NCI-H226 (cell line): ENCODE measurements at regions not wholly inside any gene's neighbourhood (a gene's known extent, or its start where the extent isn't known, plus 50 kb on each side); places are given as distances from the start of the nearest gene placed in this dataset.

Experiments used
- DNase-seq: peaks from one replicate; pipeline ENCODE4 v3.0.0-alpha.2; 2015

DNA sequence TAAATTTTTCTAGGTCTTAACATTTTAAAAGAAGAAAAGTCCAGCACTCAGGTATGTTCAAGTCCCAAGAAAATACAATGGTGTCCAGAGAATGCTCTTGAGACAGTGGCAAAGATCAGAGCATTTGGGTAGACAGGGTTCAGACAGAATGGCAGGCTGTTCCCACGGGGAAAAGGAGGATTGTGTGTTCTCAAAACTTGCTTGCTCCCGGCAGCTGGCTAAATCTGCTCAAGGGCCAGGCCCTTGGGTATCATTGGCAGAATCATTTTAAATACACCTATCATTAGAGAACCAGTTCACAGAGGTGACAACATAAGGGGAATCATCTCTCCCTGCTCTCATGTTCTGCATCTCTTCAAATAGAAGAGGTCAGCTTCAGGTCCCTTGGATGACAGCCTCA is 456.3 kb downstream of the DTHD1 start:
- no peak for DNase-seq

DNA sequence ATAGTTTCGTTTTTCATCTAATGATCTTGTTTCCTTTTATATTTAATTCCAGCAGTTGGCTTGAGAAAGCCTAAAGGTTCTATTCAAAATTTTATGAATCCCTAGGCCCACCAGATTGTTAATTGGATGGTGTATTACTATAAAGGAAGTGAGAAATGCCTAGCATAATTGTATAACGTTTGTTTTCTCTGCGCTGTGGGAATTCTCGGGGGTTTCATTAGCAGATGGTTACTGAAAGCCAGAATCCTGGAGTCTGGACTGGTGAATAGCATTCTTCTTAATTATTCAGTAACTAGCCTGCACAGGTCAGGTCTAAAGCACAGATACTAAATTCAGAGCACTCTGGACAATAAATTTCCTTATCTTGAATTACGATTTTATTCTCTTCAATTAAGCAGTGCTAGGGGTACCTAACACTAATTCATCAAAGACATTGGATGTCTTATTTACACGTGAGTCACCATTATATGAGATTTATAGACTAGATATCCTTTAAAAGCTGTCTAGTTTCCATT is 459.4 kb downstream of the DTHD1 start:
- no peak for DNase-seq

DNA sequence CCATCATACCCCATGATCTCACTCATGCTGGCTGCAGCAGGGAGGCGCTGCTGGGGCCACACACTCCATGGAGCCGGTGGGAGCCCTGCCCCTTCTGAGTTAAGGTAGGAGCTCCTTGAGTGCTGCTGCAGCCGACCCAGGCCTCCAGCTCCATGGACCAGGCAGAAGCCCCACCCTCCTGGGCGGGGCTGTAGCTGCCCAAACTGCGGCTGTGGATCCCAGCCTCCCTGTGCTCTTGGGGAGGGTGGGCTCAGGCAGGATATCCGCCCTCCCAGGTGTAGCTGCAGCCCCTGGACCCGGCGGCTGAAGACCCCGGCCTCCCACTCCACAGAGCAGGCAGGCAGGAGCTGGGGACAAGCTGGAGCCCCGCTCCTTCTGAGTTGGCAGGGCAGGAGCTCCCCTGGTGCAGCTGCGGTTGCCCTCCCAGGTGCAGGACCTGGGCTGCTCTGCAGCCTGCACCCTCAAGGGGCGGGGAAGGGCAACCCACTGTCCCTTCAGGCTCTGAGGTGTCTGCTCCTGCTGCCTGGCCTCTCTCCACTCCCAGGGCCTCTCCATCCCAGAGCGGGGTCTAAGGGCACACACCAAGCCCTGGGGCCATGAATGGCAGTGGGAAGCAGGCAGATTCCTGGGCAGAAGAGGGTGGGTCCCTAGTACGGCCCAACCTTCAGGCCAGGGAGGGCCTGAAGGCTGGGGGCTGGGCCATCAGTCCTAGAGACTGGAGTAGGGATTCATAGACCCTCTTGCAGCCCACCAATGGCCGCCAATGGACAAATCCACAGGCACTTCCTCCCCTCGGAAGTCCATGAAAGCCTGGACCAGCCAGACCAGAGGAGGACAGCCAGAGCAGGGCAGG is 466.1 kb downstream of the DTHD1 start:
- DNase-seq = no peak

DNA sequence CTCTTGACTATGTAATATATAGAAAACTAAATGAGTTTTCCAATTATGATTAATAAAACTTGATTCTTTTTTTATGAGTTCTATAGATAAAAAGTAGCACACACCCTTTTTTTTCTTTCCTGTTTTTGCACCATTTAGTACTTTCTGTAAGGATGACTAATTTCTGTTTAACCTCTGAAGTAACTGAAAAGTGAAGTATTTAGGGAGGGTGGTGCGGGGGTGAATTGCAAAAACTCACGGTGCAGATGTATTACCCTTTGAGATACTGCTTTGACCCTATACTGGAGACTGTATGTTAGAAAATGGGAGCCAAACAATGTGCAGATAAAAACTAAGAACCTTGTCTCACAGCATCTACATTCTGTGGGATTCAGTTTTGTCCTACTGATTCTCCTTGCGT is 471.6 kb downstream of the DTHD1 start:
- DNase-seq = no peak

DNA sequence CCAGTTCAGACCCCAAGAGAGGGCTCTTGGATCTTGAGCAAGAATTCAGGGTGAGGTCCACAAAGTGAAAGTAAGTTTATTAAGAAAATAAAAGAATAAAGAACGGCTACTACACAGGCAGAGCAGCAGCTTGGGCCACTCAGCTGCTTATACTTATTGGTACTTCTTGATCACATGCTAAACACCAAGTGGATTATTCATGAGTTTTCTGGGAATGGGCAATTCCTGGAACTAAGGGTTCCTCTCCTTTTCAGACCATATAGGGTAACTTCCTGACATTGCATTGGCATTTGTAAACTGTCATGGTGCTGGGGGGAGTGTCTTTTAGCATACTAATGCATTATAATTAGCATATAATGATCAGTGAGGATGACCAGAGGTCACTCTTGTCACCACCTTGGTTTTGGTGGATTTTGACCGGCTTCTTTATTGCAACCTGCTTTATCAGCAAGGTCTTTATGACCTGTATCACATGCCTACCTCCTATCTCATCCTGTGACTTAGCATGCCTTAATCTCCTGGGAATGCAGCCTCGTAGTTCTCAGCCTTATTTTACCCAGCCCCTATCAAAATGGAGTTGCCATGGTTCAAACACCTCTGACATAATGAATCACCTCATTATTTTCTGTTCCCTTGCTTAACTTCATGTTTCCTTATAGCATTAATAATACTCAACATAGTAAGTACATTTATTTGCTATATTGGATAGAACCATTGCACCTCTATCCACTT is 476.3 kb downstream of the DTHD1 start:
- DNase-seq = peak; percentile 20

DNA sequence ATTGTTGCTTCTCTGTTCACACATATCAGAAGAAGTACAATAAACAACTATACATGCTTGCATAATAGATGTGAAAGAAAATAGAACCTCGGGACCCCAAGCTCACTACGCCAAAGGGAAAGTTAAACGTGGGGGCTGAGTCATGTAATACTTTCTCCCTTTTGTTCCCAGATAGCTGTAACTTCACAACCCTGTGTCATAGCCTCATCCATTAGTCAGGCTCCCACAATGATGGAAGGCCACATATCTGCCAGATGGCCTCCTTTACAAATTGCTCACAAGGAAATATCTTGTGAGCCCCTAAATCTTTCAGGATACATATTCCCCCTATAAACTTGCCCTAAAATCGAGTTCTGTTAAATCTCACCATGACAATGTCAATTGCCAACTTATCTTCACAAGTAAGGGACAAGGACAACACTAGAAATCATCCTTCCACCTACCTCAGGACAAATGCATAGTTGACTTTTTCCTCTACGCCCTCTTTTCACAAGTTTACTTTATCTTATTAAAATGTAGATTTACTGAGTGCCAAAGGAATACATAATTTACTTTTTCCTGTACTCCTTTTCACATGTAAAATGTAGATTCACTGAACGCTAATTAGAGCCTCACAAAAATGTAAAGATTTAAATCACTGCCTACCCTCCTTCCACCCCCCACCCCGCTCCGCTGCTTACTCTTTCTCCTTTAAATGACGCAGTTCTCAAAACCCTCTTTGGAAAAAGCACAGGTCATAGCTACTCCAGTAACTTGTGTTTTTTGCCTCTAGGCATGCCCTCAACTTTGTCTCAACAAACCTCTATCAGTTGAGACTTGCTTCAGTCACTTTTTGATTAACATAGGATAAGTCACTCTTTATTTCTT is 477.1 kb downstream of the DTHD1 start:
- DNase-seq = no peak

DNA sequence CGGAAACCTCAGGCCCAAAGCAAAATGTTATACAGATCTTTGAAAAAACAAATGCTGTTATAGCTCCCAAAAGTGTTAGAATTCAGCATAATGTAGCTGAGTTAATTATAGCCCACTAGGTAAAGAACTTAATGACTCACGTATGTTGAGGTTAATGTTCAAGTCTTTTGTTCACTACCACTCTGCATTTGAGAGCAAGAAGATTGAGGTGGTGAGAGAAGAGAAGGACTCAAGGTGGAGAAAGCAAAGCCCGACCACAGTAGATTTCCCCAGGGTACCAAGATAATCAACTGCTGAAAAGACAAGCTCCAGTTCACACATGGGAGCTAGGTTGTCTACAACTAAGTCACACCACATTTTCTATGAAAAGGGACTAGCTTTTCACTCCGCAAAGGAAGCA is 480.2 kb downstream of the DTHD1 start:
- no peak for DNase-seq

DNA sequence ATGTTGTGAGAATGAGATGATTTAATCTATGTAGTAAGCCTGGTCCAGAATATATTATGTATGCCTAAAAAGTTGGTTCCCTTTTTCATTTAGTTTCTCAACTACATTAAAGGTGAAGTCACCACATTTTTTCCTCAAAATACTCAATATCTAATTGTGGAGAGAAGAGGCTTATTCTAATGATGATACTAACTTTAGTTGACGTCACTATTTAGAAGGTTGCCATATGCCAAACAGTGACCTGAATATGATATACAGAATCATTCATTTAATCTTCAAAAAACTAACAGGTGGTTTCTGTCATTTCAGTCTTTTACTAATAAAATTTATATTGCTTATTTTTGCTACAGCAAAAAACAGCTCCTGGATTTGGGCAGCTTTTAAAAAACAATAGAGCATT is 480.7 kb upstream of the NWD2 start:
- no peak for DNase-seq

DNA sequence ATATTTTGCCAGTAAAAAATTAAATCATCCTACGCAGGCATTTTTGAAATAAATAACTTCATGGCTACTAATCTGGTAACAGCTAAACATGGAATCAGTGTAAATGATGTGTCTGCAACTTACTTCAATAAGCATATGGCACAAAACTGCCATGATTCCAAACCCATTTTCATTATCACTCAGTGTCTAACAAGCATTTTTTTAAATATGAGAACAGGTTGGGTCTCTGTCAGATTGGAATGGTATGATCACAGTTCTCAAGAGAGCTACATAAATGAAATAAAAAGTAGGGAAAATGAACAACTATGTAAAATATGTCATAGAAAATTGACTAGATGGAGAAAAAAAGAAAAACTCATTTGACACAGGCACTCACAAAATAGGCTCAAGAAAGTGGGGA is 476.9 kb upstream of the NWD2 start:
- DNase-seq = no peak

DNA sequence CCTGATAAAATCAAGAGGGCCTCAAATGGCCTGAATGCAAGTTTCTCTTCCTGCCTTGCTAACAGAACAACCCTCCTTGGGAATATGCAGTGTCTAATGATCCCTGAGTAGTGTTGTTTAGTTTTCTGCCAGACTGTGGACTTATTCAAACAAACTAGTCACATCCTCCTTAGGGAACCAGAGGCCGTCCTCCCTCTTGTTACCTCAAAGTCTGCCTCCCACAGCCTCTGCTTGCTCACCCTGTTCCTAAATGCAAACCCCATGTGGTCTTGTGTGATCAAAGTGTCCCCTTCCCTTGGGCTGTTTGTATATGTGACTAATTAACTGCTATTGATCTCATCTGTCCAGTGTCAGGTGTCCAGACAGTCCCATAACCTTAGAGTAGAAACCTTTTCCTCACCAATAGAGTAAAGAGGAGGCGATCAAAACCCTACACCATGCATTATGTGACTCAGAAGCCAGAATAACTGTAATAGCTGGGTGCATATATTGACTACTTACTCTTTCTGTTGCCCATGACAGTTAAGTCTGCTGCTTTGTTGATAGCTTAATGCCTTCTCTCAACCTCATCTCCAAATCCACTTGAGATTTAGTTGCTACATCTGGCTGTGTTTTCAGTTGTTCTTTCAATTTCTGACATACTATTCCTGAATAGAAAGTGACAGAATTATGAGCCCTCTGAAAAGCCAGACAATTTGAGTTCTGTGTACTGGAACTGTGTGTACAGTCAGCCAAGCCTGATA is 473.0 kb upstream of the NWD2 start:
- DNase-seq = no peak

DNA sequence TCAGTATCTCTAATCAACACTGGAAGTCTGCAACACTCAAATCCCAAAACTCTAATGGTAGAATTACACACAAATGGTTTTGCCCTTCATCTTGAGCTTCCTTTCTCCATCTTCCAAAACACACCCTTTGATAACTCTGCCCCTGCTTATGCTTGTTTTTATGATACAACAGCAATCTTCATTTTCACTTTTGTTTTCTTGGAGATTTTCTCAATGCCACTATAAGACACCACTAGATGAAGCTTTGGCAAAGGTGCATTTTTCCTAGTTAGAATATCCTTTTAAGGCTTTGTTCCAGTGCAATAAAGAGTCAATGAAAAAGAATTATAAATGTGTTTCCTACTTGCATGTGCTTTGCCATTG is 472.4 kb upstream of the NWD2 start:
- DNase-seq = no peak

DNA sequence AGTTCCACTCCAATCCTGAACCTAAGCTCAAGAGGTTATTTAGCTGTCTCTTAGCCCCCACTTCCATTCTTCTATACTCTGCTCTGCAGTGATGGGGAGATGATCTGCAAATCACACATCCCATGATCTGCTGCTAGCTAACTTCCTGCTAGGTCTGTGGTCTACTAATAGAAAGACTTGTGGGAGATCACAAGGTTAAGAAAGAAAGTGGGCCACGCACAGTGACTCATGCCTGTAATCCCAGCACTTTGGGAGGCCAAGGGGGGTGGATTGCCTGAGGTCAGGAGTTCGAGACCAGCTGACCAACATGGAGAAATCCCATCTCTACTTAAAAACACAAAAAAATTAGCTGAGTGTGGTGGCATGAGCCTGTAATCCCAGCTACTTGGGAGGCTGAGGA is 471.1 kb upstream of the NWD2 start:
- no peak for DNase-seq

DNA sequence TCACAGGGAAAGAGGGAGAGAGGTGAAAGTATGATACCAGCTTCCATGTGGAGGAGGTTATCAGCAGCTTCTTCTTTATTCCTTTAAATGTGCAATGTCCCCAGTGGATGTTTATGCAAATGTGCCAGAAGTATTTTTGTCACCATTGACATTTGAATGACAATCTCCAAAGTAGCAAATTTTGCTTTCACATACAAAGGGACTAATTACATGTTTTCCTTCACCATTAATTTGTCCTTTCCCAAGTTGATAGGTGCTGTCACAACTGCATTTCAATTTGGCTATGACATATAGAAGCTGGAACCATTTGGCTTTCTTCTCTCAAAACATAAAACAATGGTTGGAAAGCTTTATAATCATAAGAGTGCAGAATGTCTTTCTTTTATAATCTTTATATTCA is 469.0 kb upstream of the NWD2 start:
- no peak for DNase-seq

DNA sequence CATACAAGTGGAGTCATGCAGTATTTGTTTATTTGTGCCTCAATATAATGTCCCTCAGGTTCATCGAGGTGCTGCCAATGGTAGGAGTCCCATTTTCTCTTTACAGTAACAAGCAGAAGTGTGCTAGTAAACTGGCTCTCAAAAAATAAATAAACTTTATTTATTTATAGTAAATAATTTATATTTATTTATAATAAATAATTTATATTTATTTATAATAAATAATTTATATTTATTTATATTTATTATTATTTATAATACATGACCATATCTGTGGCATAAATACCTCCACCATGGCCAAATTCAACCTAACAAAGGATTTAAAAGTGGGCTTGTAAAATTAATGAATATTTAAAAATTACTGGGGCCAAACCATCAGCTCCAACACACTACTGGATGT is 464.9 kb upstream of the NWD2 start:
- DNase-seq = no peak

DNA sequence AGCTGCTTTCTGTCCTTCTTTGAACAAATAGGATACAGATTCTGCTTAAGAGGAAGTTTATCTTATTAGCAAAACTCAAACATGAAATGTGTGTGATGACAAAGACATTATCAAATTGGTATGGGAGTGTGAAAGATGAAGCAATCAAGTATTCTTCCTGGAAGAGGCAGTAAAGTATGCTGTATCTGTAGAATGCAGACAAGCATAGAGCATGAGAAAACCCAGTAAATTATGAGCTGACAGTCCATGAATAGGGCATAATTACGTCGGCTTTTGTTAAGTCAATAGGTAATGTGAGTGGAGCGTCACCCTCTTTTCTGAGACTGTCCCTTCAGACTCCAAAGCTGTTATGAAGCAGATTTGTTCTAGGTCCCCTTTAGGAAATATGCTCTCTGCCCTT is 458.6 kb upstream of the NWD2 start:
- no peak for DNase-seq

DNA sequence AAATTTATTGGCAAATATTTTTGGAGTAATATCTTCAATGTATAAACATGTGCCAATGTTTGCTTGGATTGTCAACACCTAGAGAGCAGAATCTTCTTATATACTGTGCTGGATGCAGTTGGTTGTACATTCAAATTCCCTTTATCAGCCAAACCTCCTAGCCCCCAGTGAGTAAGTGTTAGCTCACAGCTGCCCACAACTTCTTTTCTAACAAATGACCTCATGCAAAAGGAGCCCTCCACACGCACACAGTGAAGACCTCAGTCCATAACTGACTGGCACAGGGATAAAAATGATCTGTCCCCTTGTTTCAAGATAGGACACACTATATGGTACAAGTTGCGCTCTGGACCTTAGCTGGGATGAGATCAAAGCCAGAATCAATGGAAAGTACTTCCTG is 458.0 kb upstream of the NWD2 start:
- peak; percentile 58 for DNase-seq

DNA sequence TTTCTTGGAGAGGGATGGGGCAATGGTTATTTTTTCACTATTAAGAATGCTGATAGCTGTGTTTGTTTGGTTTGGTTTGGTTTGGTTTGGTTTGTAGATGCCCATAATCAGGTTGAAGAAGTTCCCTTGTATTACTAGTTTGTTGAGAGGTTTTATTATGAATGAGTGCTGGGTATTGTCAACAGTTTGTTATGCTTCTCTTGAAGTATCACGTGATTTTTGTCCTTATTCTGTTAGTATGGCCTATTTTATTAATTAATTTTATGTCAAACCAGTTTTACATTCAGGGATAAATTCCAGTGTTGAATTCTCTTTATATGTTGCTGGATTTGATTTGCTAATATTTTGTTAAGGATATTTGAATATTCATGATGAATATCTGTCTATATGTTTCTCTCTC is 449.8 kb upstream of the NWD2 start:
- DNase-seq = no peak

DNA sequence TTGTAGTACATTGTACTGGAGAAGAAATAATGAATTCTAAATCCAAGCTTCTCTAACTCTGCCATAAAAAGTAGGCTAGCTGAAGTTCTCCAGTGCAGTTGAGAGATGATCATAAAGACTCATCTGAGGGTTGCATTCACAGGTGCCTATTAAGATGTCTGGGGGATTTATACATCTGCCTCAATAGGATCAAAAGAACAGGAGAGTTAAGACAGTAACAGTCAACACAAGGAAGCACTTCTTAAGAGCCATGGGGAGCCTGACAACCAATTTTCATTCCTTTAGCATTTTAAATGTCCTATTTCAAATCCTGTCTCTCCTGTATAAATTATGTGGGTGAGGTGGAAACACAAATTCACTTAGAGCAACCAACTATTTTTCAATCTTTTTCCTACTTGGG is 432.4 kb upstream of the NWD2 start:
- no peak for DNase-seq

DNA sequence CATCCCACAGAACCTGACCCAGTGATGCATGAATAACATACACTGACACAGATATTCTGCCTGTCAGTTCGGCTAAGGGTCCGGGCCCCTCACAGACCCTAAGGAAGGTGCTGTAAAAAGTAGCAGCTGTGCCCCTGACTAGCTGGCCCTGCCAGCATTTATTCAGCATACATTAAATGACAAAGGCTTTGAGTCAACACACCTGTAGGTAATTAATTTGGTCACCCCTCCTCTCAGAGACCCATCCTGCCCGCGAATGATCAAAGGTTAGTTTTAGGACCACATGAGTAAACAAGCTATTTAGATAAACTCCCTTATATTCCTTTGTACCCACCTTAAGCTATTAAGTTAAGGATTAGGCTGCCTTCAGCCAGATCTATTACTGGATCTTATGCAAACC is 429.0 kb upstream of the NWD2 start:
- DNase-seq = no peak

DNA sequence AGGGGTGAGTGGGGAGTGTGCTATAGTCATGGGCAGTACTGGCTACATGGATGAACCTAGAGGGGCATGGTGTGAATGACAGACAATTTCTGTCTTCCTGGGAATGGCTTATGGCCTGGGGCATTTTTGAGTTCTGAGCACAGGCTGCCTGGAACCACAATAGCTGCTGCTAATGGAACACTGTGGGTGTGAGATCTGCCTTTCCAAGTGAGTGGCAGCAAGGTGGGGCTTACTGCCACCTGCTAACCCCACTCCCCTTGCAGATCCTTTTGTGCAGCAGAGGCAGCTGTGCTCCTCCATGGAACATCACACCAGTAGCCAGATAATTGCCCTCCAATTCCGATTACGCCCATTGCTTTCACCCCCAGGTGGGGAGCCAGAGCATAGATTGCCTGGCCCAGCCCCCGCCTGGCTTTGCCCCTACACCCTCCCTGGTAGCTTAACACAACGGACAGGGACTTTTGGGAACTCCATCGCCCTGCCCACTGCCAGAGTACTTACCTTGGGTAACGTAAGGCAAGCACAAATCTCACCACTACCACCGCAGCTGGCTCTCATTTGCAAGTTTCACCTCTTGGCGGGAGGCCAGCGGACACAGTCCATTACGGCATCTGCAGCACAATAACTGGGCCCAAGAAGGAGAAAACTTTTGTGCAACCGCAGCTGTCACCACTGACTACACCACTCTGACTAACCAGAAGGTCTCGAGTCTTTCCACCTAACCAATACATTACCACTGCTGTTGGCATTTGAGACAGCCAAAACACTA is 421.2 kb upstream of the NWD2 start:
- DNase-seq = no peak

DNA sequence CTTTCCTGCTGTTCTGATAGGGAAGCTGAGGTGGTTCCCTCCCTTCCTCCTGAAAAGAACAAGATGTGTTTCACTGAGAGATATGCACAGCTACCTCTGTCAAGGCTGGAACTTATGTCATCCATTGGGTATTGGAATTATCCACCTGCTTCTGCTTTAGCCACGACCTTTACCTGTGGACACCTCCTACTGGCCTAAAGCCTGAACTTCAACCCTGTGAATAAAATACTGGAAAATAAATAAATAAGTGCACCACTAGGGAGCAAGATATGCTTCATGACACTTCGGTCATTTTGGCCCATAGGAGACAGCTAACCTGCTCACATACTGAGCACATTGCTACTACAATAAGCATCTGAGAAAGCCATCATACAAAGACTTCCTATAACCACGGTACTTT is 419.9 kb upstream of the NWD2 start:
- no peak for DNase-seq

DNA sequence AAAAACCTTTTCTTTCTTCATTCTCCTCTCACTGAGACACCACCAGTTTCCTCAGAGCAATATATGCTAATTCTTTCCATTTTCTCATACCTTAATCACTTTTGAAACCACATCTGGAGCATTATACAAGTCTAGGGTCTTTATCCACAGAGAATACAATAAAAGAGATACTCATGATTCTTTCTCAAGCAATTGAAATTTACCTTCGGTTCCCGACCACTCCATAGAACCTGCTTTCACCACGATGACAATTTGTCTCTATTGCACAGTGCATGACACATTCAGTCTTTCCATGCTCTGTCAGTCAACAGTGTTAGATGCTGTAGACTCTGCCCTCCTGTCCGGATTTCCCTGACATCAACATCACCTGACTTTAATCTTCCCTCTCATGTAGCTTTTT is 409.3 kb upstream of the NWD2 start:
- DNase-seq = no peak
